ENCODE measurements at regions not wholly inside any gene's neighbourhood (a gene's known extent, or its start where the extent isn't known, plus 50 kb on each side); places are given as distances from the start of the nearest gene placed in this dataset.

DNA sequence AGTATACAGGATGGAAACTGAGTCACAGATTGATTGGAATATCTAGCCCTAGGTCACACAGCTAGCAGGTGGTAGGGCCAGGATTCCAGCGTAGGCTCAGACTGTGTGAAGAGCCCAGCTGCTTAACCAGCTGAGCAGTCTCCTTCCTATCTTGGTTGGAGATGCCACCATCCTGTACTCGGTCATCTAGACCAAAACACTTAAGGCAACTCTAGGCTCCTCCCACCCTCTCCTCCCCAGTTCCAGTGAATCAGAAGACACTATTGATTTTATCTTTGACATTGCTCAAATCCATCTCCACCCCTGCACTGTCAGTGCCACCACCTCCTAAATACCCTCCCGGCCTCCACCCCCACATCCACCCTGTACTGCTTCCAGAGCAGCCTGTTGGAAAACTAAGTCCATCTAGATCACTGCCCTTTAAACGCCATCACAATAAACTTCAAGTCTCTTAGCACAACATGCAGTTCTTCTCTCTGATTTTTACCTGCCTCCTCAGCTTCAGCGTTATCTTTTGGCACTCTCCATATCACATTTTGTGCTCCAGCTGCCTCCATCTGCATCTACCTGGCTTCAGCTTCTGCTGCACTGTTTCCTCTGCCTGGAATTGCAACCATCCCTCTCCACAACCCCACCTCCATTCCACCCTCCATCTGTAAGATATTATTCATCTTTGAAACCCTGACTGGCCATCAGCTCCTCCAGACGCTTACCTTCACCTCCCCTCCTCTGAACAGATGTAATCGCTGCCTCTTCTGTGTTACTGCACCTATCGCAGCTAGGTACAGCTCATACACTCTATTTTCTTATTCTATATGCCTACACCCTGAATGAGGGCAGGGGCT is 86.8 kb upstream of the ACP3 start:
- WGBS, 2 donors (ENCODE audit: low coverage in 1 of 2): 83 to 97% methylated on average over 6 to 8 of the region's 8 CpGs
- no peaks in the 10 kb centered on the region for H3K27me3 ChIP-seq
- H3K4me3 ChIP-seq: no peak overlapping the region
- peaks cover 0 to 8% (median 0%) of the 10 kb centered on the region in 4 donors for H3K4me1 ChIP-seq
- TF ChIP-seq EP300 (IDR thresholded peaks at IDR 0.05; ENCODE audit: low read depth) (no peak), POLR2A (IDR thresholded peaks at IDR 0.05) (no peak), POLR2AphosphoS5 (IDR thresholded peaks at IDR 0.05) (no peak)
- TF ChIP-seq, protein P1, sequence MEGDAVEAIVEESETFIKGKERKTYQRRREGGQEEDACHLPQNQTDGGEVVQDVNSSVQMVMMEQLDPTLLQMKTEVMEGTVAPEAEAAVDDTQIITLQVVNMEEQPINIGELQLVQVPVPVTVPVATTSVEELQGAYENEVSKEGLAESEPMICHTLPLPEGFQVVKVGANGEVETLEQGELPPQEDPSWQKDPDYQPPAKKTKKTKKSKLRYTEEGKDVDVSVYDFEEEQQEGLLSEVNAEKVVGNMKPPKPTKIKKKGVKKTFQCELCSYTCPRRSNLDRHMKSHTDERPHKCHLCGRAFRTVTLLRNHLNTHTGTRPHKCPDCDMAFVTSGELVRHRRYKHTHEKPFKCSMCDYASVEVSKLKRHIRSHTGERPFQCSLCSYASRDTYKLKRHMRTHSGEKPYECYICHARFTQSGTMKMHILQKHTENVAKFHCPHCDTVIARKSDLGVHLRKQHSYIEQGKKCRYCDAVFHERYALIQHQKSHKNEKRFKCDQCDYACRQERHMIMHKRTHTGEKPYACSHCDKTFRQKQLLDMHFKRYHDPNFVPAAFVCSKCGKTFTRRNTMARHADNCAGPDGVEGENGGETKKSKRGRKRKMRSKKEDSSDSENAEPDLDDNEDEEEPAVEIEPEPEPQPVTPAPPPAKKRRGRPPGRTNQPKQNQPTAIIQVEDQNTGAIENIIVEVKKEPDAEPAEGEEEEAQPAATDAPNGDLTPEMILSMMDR (IDR thresholded peaks at IDR 0.05): no peak
- no peaks in the 10 kb centered on the region for H3K36me3 ChIP-seq
- no peaks in the 10 kb centered on the region for H3K9me3 ChIP-seq
- intact Hi-C loops (cut with DNase I; ENCODE audit: low total_unique reads): no loop called here
- no peak overlapping the region for H3K27ac ChIP-seq
- in situ Hi-C loops (cut with MboI; ENCODE audit: low pct_ligation_motif_present in 1 of 4, low pct_unique_long_range_greater_than_20kb in 1 of 4, low sequenced_read_pairs in 3 of 4): no loop called here
- no peak for DNase-seq

DNA sequence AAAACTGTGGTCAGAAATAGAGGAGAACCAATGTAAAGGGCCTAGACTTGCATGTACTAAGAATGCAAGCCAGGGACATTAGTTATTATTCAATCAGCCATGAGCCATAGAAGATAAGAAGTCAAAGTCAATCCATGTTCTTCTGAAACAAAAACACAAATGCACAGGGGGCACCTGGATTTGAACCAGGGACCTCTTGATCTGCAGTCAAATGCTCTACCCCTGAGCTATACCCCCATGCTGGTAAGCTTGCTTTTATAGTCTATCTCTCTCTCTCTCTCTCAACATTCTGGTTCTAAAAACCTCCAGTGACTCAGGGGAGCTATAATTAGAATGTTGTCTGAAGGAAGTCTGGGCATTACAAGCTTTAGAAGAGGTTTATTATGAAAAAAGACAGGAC is 85.6 kb upstream of the ACP3 start:
- peaks cover 0 to 8% (median 0%) of the 10 kb centered on the region in 4 donors for H3K4me1 ChIP-seq
- DNase-seq: no peak
- in situ Hi-C loops (cut with MboI; ENCODE audit: low pct_ligation_motif_present in 1 of 4, low pct_unique_long_range_greater_than_20kb in 1 of 4, low sequenced_read_pairs in 3 of 4) (no loop called here), intact Hi-C loops (cut with DNase I; ENCODE audit: low total_unique reads) (no loop called here)
- no peaks in the 10 kb centered on the region for H3K9me3 ChIP-seq
- no peak overlapping the region for H3K27ac ChIP-seq
- no peaks in the 10 kb centered on the region for H3K27me3 ChIP-seq
- TF ChIP-seq POLR2AphosphoS5 (IDR thresholded peaks at IDR 0.05) (no peak), EP300 (IDR thresholded peaks at IDR 0.05; ENCODE audit: low read depth) (no peak), POLR2A (IDR thresholded peaks at IDR 0.05) (no peak)
- TF ChIP-seq, protein P1 (IDR thresholded peaks at IDR 0.05): no peak
- no peak overlapping the region for H3K4me3 ChIP-seq
- no peaks in the 10 kb centered on the region for H3K36me3 ChIP-seq

DNA sequence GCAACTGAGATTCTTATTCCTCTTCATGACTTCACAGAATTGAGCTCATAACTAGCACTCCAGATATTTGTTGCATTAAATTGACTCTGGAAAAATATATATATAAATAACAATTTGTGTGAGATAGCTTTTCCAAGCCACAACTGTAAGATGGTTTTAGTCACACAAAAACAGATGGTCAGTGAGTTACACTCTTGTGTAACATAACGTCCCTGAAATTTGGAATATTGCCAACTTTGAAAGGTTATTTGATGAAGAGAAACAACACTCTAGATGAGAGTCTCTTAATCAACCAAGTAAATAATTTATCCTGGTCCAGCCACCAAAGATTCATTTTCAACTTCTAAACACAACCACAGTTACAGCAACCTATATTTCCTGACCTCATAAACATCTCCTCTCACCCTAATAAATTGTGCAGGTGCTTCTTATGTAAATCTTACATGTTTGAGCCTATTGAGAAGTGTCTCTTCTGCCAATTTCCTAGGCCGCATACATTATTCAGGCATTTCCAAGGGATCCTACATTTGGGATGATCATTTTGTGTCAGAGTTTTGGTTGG is 84.9 kb upstream of the ACP3 start:
- no peaks in the 10 kb centered on the region for H3K36me3 ChIP-seq
- intact Hi-C loops (cut with DNase I; ENCODE audit: low total_unique reads) (no loop called here), in situ Hi-C loops (cut with MboI; ENCODE audit: low pct_ligation_motif_present in 1 of 4, low pct_unique_long_range_greater_than_20kb in 1 of 4, low sequenced_read_pairs in 3 of 4) (no loop called here)
- 0 to 38% methylated on average over 2 of the region's 2 CpGs for WGBS, 2 donors (ENCODE audit: low coverage in 1 of 2)
- H3K4me3 ChIP-seq: no peak overlapping the region
- peaks cover 0 to 8% (median 0%) of the 10 kb centered on the region in 4 donors for H3K4me1 ChIP-seq
- H3K27me3 ChIP-seq: no peaks in the 10 kb centered on the region
- no peak for DNase-seq
- no peaks in the 10 kb centered on the region for H3K9me3 ChIP-seq
- no peak for TF ChIP-seq EP300 (IDR thresholded peaks at IDR 0.05; ENCODE audit: low read depth)
- TF ChIP-seq, protein P1 (IDR thresholded peaks at IDR 0.05): no peak
- H3K27ac ChIP-seq: no peak overlapping the region

DNA sequence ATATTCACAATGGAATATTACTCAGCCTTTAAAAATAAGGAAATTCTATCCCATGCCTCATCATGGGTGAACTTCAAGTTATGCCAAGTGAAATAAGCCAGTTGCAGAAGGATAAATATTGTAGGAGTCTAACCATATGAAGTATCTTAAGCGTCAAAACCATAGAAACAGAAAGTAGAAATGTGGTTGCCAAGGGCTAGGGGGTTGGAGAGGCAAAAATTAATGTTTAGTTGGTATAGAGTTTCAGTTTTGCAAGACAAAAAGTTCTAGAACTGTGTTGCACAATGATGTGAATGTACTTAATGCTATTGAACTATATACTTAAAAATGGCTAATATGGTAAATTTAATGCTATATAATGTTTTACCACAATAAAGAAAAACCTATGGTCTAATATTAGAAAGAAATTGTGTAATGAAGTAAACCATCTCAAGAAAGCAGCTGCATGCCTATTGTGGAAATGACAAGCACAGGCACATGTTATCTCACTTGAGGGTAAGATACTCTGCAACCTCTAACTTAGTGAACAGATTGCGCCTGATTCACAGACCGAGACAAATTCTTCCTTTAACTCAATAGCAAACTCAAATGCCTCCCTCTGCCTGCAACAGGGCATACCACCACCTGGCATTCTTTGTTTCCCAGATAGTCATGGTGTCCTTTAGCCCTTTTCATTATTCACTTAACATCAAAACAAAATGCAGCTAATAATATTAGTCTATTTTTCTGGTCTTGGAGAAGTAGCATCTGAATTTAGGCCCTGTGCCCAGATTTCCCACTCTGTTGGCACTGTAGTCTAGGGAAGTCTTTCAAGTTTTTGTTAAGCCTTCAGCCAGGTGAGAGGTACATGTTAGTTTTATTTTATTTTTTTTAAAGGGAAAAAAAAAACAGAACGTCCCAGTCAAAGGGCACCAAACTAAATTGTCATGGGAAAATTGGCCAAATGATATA is 80.2 kb upstream of the ACP3 start:
- peaks cover 0 to 5% (median 0%) of the 10 kb centered on the region in 4 donors for H3K4me1 ChIP-seq
- intact Hi-C loops (cut with DNase I; ENCODE audit: low total_unique reads): no loop called here
- DNase-seq: no peak
- no peak overlapping the region for H3K4me3 ChIP-seq
- 75 to 78% methylated on average over 4 of the region's 4 CpGs for WGBS, 2 donors (ENCODE audit: low coverage in 1 of 2)
- no peaks in the 10 kb centered on the region for H3K36me3 ChIP-seq
- no peaks in the 10 kb centered on the region for H3K27me3 ChIP-seq
- in situ Hi-C loops (cut with MboI; ENCODE audit: low pct_ligation_motif_present in 1 of 4, low pct_unique_long_range_greater_than_20kb in 1 of 4, low sequenced_read_pairs in 3 of 4): no loop called here
- no peak overlapping the region for H3K27ac ChIP-seq
- no peaks in the 10 kb centered on the region for H3K9me3 ChIP-seq
- TF ChIP-seq, protein P1 (IDR thresholded peaks at IDR 0.05): no peak
- no peak for TF ChIP-seq POLR2AphosphoS5 (IDR thresholded peaks at IDR 0.05)
- no peak for TF ChIP-seq EP300 (IDR thresholded peaks at IDR 0.05; ENCODE audit: low read depth)
- no peak for TF ChIP-seq POLR2A (IDR thresholded peaks at IDR 0.05)
